ENCODE measurements at regions not wholly inside any gene's neighbourhood (a gene's known extent, or its start where the extent isn't known, plus 50 kb on each side); places are given as distances from the start of the nearest gene placed in this dataset.

DNA sequence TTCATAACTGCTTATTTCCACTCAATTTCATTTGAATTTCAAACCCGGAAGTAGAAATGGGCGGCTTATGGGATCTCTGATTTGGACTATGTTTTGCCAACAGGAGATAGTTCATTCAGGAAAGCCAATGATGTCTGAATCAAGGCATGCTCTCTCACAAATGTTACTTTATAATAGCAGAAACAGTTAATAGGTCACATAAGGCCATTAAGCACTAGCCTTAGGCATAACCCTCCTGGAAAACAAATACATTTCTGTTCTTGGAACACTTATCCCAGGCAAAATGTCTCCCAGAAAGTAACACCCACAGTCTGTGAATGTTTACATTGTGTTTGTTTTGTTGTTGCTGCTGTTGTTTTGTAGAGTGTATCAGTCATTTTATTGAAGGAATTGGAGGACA, 1347.2 kb upstream of the PCDH7 start:
- TF ChIP-seq SMC3 (IDR thresholded peaks at IDR 0.05; ENCODE audit: borderline replicate concordance, low read length) (no peak), CTCF (IDR thresholded peaks at IDR 0.05 in 2 of 3, conservative IDR thresholded peaks at IDR 0.05 in 1 of 3; ENCODE audit: control insufficient read depth in 2 of 3, extremely low read depth in 1 of 3, insufficient read depth in 1 of 3, low read depth in 3 of 3, low read length in 3 of 3) (no peak), EZH2 (IDR thresholded peaks at IDR 0.05; ENCODE audit: borderline replicate concordance, control insufficient read depth, low read depth, low read length) (no peak), BACH1 (IDR thresholded peaks at IDR 0.05; ENCODE audit: borderline replicate concordance) (no peak), POLR2AphosphoS5 (IDR thresholded peaks at IDR 0.05; ENCODE audit: low read length) (no peak), CHD4 (IDR thresholded peaks at IDR 0.05) (no peak), MTA3 (IDR thresholded peaks at IDR 0.05; ENCODE audit: borderline replicate concordance, low read length) (no peak), TCF3 (IDR thresholded peaks at IDR 0.05; ENCODE audit: borderline replicate concordance, insufficient read depth, low read depth, low read length) (no peak), EP300 (IDR thresholded peaks at IDR 0.05; ENCODE audit: borderline replicate concordance in 1 of 2, control insufficient read depth in 1 of 2, low read depth in 2 of 2, low read length in 2 of 2) (no peak), HCFC1 (IDR thresholded peaks at IDR 0.05; ENCODE audit: low read length) (no peak), RFX5 (IDR thresholded peaks at IDR 0.05; ENCODE audit: low read depth, low read length) (no peak)
- TF ChIP-seq, protein P1, sequence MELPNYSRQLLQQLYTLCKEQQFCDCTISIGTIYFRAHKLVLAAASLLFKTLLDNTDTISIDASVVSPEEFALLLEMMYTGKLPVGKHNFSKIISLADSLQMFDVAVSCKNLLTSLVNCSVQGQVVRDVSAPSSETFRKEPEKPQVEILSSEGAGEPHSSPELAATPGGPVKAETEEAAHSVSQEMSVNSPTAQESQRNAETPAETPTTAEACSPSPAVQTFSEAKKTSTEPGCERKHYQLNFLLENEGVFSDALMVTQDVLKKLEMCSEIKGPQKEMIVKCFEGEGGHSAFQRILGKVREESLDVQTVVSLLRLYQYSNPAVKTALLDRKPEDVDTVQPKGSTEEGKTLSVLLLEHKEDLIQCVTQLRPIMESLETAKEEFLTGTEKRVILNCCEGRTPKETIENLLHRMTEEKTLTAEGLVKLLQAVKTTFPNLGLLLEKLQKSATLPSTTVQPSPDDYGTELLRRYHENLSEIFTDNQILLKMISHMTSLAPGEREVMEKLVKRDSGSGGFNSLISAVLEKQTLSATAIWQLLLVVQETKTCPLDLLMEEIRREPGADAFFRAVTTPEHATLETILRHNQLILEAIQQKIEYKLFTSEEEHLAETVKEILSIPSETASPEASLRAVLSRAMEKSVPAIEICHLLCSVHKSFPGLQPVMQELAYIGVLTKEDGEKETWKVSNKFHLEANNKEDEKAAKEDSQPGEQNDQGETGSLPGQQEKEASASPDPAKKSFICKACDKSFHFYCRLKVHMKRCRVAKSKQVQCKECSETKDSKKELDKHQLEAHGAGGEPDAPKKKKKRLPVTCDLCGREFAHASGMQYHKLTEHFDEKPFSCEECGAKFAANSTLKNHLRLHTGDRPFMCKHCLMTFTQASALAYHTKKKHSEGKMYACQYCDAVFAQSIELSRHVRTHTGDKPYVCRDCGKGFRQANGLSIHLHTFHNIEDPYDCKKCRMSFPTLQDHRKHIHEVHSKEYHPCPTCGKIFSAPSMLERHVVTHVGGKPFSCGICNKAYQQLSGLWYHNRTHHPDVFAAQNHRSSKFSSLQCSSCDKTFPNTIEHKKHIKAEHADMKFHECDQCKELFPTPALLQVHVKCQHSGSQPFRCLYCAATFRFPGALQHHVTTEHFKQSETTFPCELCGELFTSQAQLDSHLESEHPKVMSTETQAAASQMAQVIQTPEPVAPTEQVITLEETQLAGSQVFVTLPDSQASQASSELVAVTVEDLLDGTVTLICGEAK (IDR thresholded peaks at IDR 0.05; ENCODE audit: borderline replicate concordance) = no peak

All from GM12878 (cell line).